Gastroesophageal sphincter (tissue), 4 donors: ENCODE measurements at regions not wholly inside any gene's neighbourhood (a gene's known extent, or its start where the extent isn't known, plus 50 kb on each side); places are given as distances from the start of the nearest gene placed in this dataset.

Source experiments
- ATAC-seq: fragments of 150-250 bp; one replicate; pipeline ENCODE4 v1.9.1; 2016; ENCODE audit warnings: mild to moderate bottlenecking, moderate library complexity
- H3K27ac ChIP-seq, 4 donors: fragments of 200-600 bp; sonication (generic) in 3 of 4; 1 replicate in 3 of 4; 2 replicates in 1 of 4; pipeline ENCODE4 v1.5.1; 2016 to 2019
- H3K27me3 ChIP-seq: fragments of 200-600 bp; sonication (generic); one replicate; pipeline ENCODE4 v1.5.1; 2019
- H3K36me3 ChIP-seq, 2 donors: fragments of 200-600 bp; sonication (generic); one replicate each; pipeline ENCODE4 v1.5.1; 2019; ENCODE audit warnings: control low read depth in 1 of 2
- H3K4me1 ChIP-seq, 3 donors: fragments of 200-600 bp; sonication (generic); 1 replicate in 2 of 3; 2 replicates in 1 of 3; pipeline ENCODE4 v1.5.1; 2016 to 2019; ENCODE audit warnings: control low read depth in 2 of 3
- H3K4me3 ChIP-seq, 2 donors: fragments of 200-600 bp; sonication (generic); one replicate each; pipeline ENCODE4 v1.5.1; 2019; ENCODE audit warnings: mild to moderate bottlenecking in 1 of 2, moderate library complexity in 1 of 2
- H3K9me3 ChIP-seq, 3 donors: fragments of 200-600 bp; sonication (generic); one replicate each; pipeline ENCODE4 v1.5.1; 2017 to 2019; ENCODE audit warnings: control low read depth in 2 of 3
- CTCF ChIP-seq, 4 experiments: fragments of 200-600 bp in 2 of 4; fragments of 450-650 bp in 2 of 4; sonication (generic) in 1 of 4; IDR thresholded peaks; one replicate each; pipeline ENCODE4 v1.5.1; 2017 to 2019; ENCODE audit warnings: antibody characterized with exemption in 4 of 4, mild to moderate bottlenecking in 2 of 4, moderate library complexity in 2 of 4
- EP300 ChIP-seq: sonication (generic); formaldehyde crosslinking; IDR thresholded peaks from one replicate; pipeline ENCODE4 v1.6.1; 2017; ENCODE audit warnings: antibody characterized with exemption, mild to moderate bottlenecking
- POLR2A ChIP-seq, 2 donors: fragments of 450-650 bp; IDR thresholded peaks; one replicate each; pipeline ENCODE4 v1.6.1; 2017; ENCODE audit warnings: antibody characterized with exemption in 2 of 2, mild to moderate bottlenecking in 2 of 2, moderate library complexity in 1 of 2
- POLR2AphosphoS5 ChIP-seq: sonication (generic); formaldehyde crosslinking; IDR thresholded peaks from one replicate; pipeline ENCODE4 v1.6.1; 2017; ENCODE audit warnings: antibody characterized with exemption
- WGBS, 2 donors: methylation state at CpG; one replicate each; pipeline ENCODE4 v1.1.5; 2018; ENCODE audit warnings: low coverage in 1 of 2; 5-methylcytosine and 5-hydroxymethylcytosine counted together

GRCh38 chr18:70418546-70419311 lies 129.9 kb downstream of the SOCS6 start:
- Histone ChIP-seq H3K36me3 (no peaks in the 10 kb centered on the region), H3K27ac (no peak overlapping the region), H3K4me1 (peaks cover 9 to 31% (median 9%) of the 10 kb centered on the region in 3 donors), H3K27me3 (no peaks in the 10 kb centered on the region), H3K9me3 (no peaks in the 10 kb centered on the region), H3K4me3 (no peak overlapping the region)
- TF ChIP-seq POLR2A (IDR thresholded peaks at IDR 0.05): no peak
- no peak for TF ChIP-seq POLR2AphosphoS5
- no peak for TF ChIP-seq CTCF (IDR thresholded peaks at IDR 0.05)
- no peak for TF ChIP-seq EP300
- ATAC-seq: no peak
- WGBS, 2 donors: 62 to 79% methylated on average over 8 to 10 of the region's 12 CpGs

GRCh38 chr18:70417847-70418246 lies 129.0 kb downstream of the SOCS6 start:
- H3K27ac ChIP-seq: no peak overlapping the region
- no peak for ATAC-seq
- 65 to 92% methylated on average over 4 to 5 of the region's 5 CpGs for WGBS, 2 donors
- H3K27me3 ChIP-seq: no peaks in the 10 kb centered on the region
- no peaks in the 10 kb centered on the region for H3K36me3 ChIP-seq
- peaks cover 9 to 24% (median 9%) of the 10 kb centered on the region in 3 donors for H3K4me1 ChIP-seq
- H3K4me3 ChIP-seq: no peak overlapping the region
- no peak for TF ChIP-seq EP300
- no peak for TF ChIP-seq CTCF (IDR thresholded peaks at IDR 0.05)
- TF ChIP-seq POLR2A (IDR thresholded peaks at IDR 0.05): no peak
- TF ChIP-seq POLR2AphosphoS5: no peak
- H3K9me3 ChIP-seq: no peaks in the 10 kb centered on the region

GRCh38 chr18:70416496-70416895 lies 127.7 kb downstream of the SOCS6 start:
- no peak for TF ChIP-seq CTCF (IDR thresholded peaks at IDR 0.05)
- no peak for TF ChIP-seq EP300
- TF ChIP-seq POLR2A (IDR thresholded peaks at IDR 0.05): no peak
- TF ChIP-seq POLR2AphosphoS5: no peak
- H3K4me1 ChIP-seq: peaks cover 2 to 10% (median 6%) of the 10 kb centered on the region in 3 donors
- H3K27ac ChIP-seq: no peak overlapping the region
- H3K4me3 ChIP-seq: no peak overlapping the region
- H3K9me3 ChIP-seq: no peaks in the 10 kb centered on the region
- no peaks in the 10 kb centered on the region for H3K27me3 ChIP-seq
- no peak for ATAC-seq
- WGBS, 2 donors: 69% methylated on average over 5 to 8 of the region's 8 CpGs
- no peaks in the 10 kb centered on the region for H3K36me3 ChIP-seq

GRCh38 chr18:70415823-70416488 lies 127.1 kb downstream of the SOCS6 start:
- 61 to 67% methylated on average over 6 to 7 of the region's 13 CpGs for WGBS, 2 donors
- no peak for ATAC-seq
- peaks cover 0 to 5% (median 2%) of the 10 kb centered on the region in 3 donors for H3K4me1 ChIP-seq
- no peaks in the 10 kb centered on the region for H3K27me3 ChIP-seq
- H3K4me3 ChIP-seq: no peak overlapping the region
- no peak overlapping the region for H3K27ac ChIP-seq
- TF ChIP-seq EP300: no peak
- TF ChIP-seq CTCF (IDR thresholded peaks at IDR 0.05): no peak
- TF ChIP-seq POLR2AphosphoS5: no peak
- TF ChIP-seq POLR2A (IDR thresholded peaks at IDR 0.05): no peak
- H3K36me3 ChIP-seq: no peaks in the 10 kb centered on the region
- H3K9me3 ChIP-seq: no peaks in the 10 kb centered on the region
